ENCODE measurements at regions not wholly inside any gene's neighbourhood (a gene's known extent, or its start where the extent isn't known, plus 50 kb on each side); places are given as distances from the start of the nearest gene placed in this dataset.

- no peak overlapping the region for H3K4me2 ChIP-seq (ENCODE audit: unreplicated experiment)
- 86 to 97% methylated on average over 2 of the region's 2 CpGs for WGBS, 2 experiments (ENCODE audit: low coverage in 1 of 2, low lambda C conversion rate in 2 of 2, missing lambda C conversion rate in 2 of 2)
- H3K4me1 ChIP-seq (ENCODE audit: insufficient read depth), result peaks cover 36% of the 10 kb centered on the region
- H3K9me2 ChIP-seq (ENCODE audit: insufficient read depth), result no peaks in the 10 kb centered on the region
- no peak overlapping the region for H3K9ac ChIP-seq
- H3K27ac ChIP-seq, result no peak overlapping the region
- H3F3A ChIP-seq (ENCODE audit: insufficient read depth), result peaks cover 26% of the 10 kb centered on the region
- no peaks in the 10 kb centered on the region for H3K9me3 ChIP-seq (ENCODE audit: low read depth)
- no peak for TF ChIP-seq EZH2phosphoT487 (IDR thresholded peaks at IDR 0.05; ENCODE audit: insufficient read depth, low read depth)
- TF ChIP-seq EZH2 (IDR thresholded peaks at IDR 0.05; ENCODE audit: insufficient read depth, poor library complexity, severe bottlenecking), result no peak
- DNase-seq, result no peak
- no peaks in the 10 kb centered on the region for H4K20me1 ChIP-seq (ENCODE audit: insufficient read depth)
- in situ Hi-C loops (cut with MboI), result no loop called here
- H3K79me2 ChIP-seq (ENCODE audit: insufficient read depth), result no peaks in the 10 kb centered on the region
- H3K27me3 ChIP-seq (replicated peaks; ENCODE audit: insufficient read depth), result no peaks in the 10 kb centered on the region
- no peak overlapping the region for H3K4me3 ChIP-seq
- no peak overlapping the region for H2AFZ ChIP-seq
- no peaks in the 10 kb centered on the region for H3K36me3 ChIP-seq (ENCODE audit: low read depth)
Measured at GRCh38 chr14:54105898-54106297, 149.3 kb upstream of the BMP4 start.

GRCh38 chr14:54106661-54107377, 150.2 kb upstream of the BMP4 start:
- no peak overlapping the region; the same call in 1 of the 2 replicates for H3K4me3 ChIP-seq
- peak overlapping the region; percentile 45 for H2AFZ ChIP-seq
- TF ChIP-seq EZH2 (IDR thresholded peaks at IDR 0.05; ENCODE audit: insufficient read depth, poor library complexity, severe bottlenecking) (no peak), EZH2phosphoT487 (IDR thresholded peaks at IDR 0.05; ENCODE audit: insufficient read depth, low read depth) (no peak)
- no peak overlapping the region for H3K9ac ChIP-seq
- DNase-seq, result peak; percentile 24
- H3K4me1 ChIP-seq (ENCODE audit: insufficient read depth), result peaks cover 36% of the 10 kb centered on the region
- H3F3A ChIP-seq (ENCODE audit: insufficient read depth), result peaks cover 26% of the 10 kb centered on the region
- H3K36me3 ChIP-seq (ENCODE audit: low read depth), result no peaks in the 10 kb centered on the region
- WGBS, 2 experiments (ENCODE audit: low coverage in 1 of 2, low lambda C conversion rate in 2 of 2, missing lambda C conversion rate in 2 of 2), result 31 to 36% methylated on average over 6 of the region's 6 CpGs
- no peak overlapping the region for H3K27ac ChIP-seq
- H3K9me2 ChIP-seq (ENCODE audit: insufficient read depth), result no peaks in the 10 kb centered on the region
- H3K9me3 ChIP-seq (ENCODE audit: low read depth), result no peaks in the 10 kb centered on the region
- no peaks in the 10 kb centered on the region for H3K27me3 ChIP-seq (replicated peaks; ENCODE audit: insufficient read depth)
- no peaks in the 10 kb centered on the region for H4K20me1 ChIP-seq (ENCODE audit: insufficient read depth)
- H3K4me2 ChIP-seq (ENCODE audit: unreplicated experiment), result peak overlapping the region; percentile 34
- H3K79me2 ChIP-seq (ENCODE audit: insufficient read depth), result no peaks in the 10 kb centered on the region
- in situ Hi-C loops (cut with MboI), result no loop called here

DNA sequence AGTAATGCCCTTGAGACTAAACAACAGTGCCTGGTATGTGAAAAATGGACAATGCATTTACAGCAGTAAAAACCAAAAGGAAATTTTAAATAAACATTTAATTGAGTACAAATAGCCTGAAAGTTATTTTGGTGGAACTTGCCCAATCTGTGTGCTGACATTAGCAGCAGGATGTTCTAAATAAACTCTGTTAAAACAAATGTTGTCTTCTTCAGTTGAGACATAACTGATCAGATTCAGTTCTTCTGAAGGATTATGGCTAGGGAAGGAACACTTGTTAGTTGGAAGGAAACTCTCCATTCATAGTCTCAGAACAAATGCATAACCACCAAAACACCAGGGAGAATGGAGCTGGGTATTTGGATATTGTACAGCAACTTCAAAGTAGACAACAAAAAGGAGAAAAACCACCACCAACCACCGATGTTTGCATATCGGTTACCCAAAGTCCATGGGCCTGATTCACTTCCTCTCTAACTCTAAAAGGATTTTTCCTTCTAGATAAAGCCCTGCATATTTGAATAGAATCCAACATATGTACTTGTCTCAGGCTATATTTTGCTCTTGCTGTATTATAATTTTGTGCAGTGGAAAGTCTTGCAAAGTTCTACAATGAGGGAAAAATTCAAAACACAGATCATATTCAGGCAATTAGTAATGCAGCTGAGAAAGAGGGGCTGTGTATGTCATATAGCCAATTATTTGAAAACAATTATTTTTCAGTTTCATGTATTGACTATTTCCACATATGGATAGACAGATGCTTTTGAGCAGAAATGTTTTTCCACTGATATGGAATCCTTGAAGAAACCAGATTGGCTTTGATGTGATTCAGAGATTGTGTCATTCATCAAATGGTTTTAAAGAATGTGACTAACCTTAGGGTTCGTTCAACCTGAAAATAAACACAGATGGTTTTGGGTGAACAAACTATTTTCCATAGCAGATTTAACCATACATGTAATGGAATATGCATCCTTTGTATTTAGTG, 152.2 kb upstream of the BMP4 start:
- no peaks in the 10 kb centered on the region for H3K79me2 ChIP-seq (ENCODE audit: insufficient read depth)
- peak overlapping the region; percentile 10; the same call in 1 of the 2 replicates for H3K27ac ChIP-seq
- H3K36me3 ChIP-seq (ENCODE audit: low read depth), result no peaks in the 10 kb centered on the region
- TF ChIP-seq EZH2 (IDR thresholded peaks at IDR 0.05; ENCODE audit: insufficient read depth, poor library complexity, severe bottlenecking), result no peak
- no peak for TF ChIP-seq EZH2phosphoT487 (IDR thresholded peaks at IDR 0.05; ENCODE audit: insufficient read depth, low read depth)
- H3K4me3 ChIP-seq, result peak overlapping the region; percentile 21; the same call in 1 of the 2 replicates
- no peaks in the 10 kb centered on the region for H4K20me1 ChIP-seq (ENCODE audit: insufficient read depth)
- H2AFZ ChIP-seq, result no peak overlapping the region
- WGBS, 2 experiments (ENCODE audit: low coverage in 1 of 2, low lambda C conversion rate in 2 of 2, missing lambda C conversion rate in 2 of 2), result 0 to 5% methylated on average over 3 of the region's 3 CpGs
- no peaks in the 10 kb centered on the region for H3K27me3 ChIP-seq (replicated peaks; ENCODE audit: insufficient read depth)
- in situ Hi-C loops (cut with MboI), result no loop called here
- no peak overlapping the region for H3K9ac ChIP-seq
- H3K9me2 ChIP-seq (ENCODE audit: insufficient read depth), result no peaks in the 10 kb centered on the region
- peaks cover 26% of the 10 kb centered on the region for H3F3A ChIP-seq (ENCODE audit: insufficient read depth)
- peak overlapping the region; percentile 34 for H3K4me2 ChIP-seq (ENCODE audit: unreplicated experiment)
- no peaks in the 10 kb centered on the region for H3K9me3 ChIP-seq (ENCODE audit: low read depth)
- peaks cover 36% of the 10 kb centered on the region for H3K4me1 ChIP-seq (ENCODE audit: insufficient read depth)
- DNase-seq, result peak; percentile 60

GRCh38 chr14:54109521-54110120, 153.0 kb upstream of the BMP4 start:
- Histone ChIP-seq H3K4me1 (ENCODE audit: insufficient read depth) (peaks cover 36% of the 10 kb centered on the region), H3K4me2 (ENCODE audit: unreplicated experiment) (peak overlapping the region; percentile 34), H3K36me3 (ENCODE audit: low read depth) (no peaks in the 10 kb centered on the region), H3K4me3 (no peak overlapping the region), H3F3A (ENCODE audit: insufficient read depth) (peaks cover 26% of the 10 kb centered on the region), H3K27ac (no peak overlapping the region), H3K27me3 (replicated peaks; ENCODE audit: insufficient read depth) (no peaks in the 10 kb centered on the region), H3K9ac (no peak overlapping the region), H3K9me3 (ENCODE audit: low read depth) (no peaks in the 10 kb centered on the region), H4K20me1 (ENCODE audit: insufficient read depth) (no peaks in the 10 kb centered on the region), H3K79me2 (ENCODE audit: insufficient read depth) (no peaks in the 10 kb centered on the region), H3K9me2 (ENCODE audit: insufficient read depth) (no peaks in the 10 kb centered on the region), H2AFZ (no peak overlapping the region)
- TF ChIP-seq EZH2 (IDR thresholded peaks at IDR 0.05; ENCODE audit: insufficient read depth, poor library complexity, severe bottlenecking) (no peak), EZH2phosphoT487 (IDR thresholded peaks at IDR 0.05; ENCODE audit: insufficient read depth, low read depth) (no peak)
- no peak for DNase-seq
- in situ Hi-C loops (cut with MboI), result no loop called here
- WGBS, 2 experiments (ENCODE audit: low coverage in 1 of 2, low lambda C conversion rate in 2 of 2, missing lambda C conversion rate in 2 of 2), result 65 to 71% methylated on average over 2 of the region's 2 CpGs

Measured in GM23248 (cell line).